HEK293 (cell line): ENCODE measurements at regions not wholly inside any gene's neighbourhood (a gene's known extent, or its start where the extent isn't known, plus 50 kb on each side); places are given as distances from the start of the nearest gene placed in this dataset.

Source experiments
- CTCF ChIA-PET: fragments of 350-600 bp; formaldehyde crosslinking; extraction: SDS; loops from one replicate; lab custom pipeline; 2021; ENCODE audit warnings: antibody characterized with exemption; lab: Yijun Ruan, JAX
- POLR2A ChIA-PET: fragments of 300-600 bp; formaldehyde crosslinking; extraction: SDS; loops from one replicate; lab custom pipeline; 2020; ENCODE audit warnings: antibody characterized with exemption, inconsistent platforms; lab: Yijun Ruan, JAX
- H3K27ac ChIP-seq: fragments of 200-500 bp; sonication (Bioruptor generic); 2 replicates; pipeline ENCODE4 v1.5.1; 2014; ENCODE audit warnings: low read depth, low read length, control low read depth, inconsistent platforms; ENCODE audit errors: extremely low read depth
- H3K36me3 ChIP-seq, 2 experiments: fragments of 200-500 bp in 1 of 2; sonication (Bioruptor generic) in 1 of 2; 1 replicate in 1 of 2; 2 replicates in 1 of 2; pipeline ENCODE4 v1.5.1; 2014 to 2017; ENCODE audit warnings: inconsistent platforms in 2 of 2, low read length in 2 of 2; ENCODE audit not compliant: control insufficient read depth in 2 of 2, insufficient read depth in 1 of 2
- H3K4me1 ChIP-seq: fragments of 200-500 bp; sonication (Bioruptor generic); 2 replicates; pipeline ENCODE4 v1.5.1; 2014; ENCODE audit warnings: mild to moderate bottlenecking, low read length, inconsistent platforms; ENCODE audit not compliant: control insufficient read depth, insufficient read depth
- H3K4me3 ChIP-seq: 2 replicates; pipeline ENCODE4 v1.5.1; 2011; ENCODE audit warnings: low read depth, mild to moderate bottlenecking, control low read depth, low read length, moderate library complexity
- H3K9me3 ChIP-seq: fragments of 200-500 bp; sonication (Bioruptor generic); 2 replicates; pipeline ENCODE4 v1.5.1; 2014; ENCODE audit warnings: low read depth, low read length, inconsistent platforms; ENCODE audit not compliant: control insufficient read depth, insufficient read depth
- GLI2 ChIP-seq: fragments of 450-650 bp; formaldehyde crosslinking; IDR thresholded peaks from 2 replicates; pipeline ENCODE4; 2017; ENCODE audit warnings: missing biosample characterization, missing genetic modification characterization, low read depth, borderline replicate concordance
- REPIN1 ChIP-seq: fragments of 450-650 bp; formaldehyde crosslinking; IDR thresholded peaks from 2 replicates; pipeline ENCODE4 v1.5.1; 2017; ENCODE audit warnings: missing biosample characterization, missing genetic modification characterization, low read depth
- SP7 ChIP-seq: fragments of 450-650 bp; formaldehyde crosslinking; IDR thresholded peaks from 2 replicates; pipeline ENCODE4 v1.5.1; 2016; ENCODE audit warnings: missing biosample characterization, missing genetic modification characterization
- ZBTB20 ChIP-seq: fragments of 450-650 bp; formaldehyde crosslinking; IDR thresholded peaks from 2 replicates; pipeline ENCODE4 v1.5.1; 2016; ENCODE audit warnings: missing biosample characterization, missing genetic modification characterization
- ZEB2 ChIP-seq: fragments of 450-650 bp; formaldehyde crosslinking; IDR thresholded peaks from 2 replicates; pipeline ENCODE4 v1.5.1; 2016; ENCODE audit warnings: missing biosample characterization, missing genetic modification characterization
- ZNF239 ChIP-seq: fragments of 450-650 bp; formaldehyde crosslinking; IDR thresholded peaks from 2 replicates; pipeline ENCODE4 v1.5.1; 2016; ENCODE audit warnings: missing biosample characterization, missing genetic modification characterization
- ZNF37A ChIP-seq: fragments of 450-650 bp; IDR thresholded peaks from 2 replicates; pipeline ENCODE4 v1.5.1; 2018; ENCODE audit warnings: missing biosample characterization, missing genetic modification characterization
- ZNF391 ChIP-seq: fragments of 450-650 bp; formaldehyde crosslinking; IDR thresholded peaks from 2 replicates; pipeline ENCODE4 v1.5.1; 2016; ENCODE audit warnings: low read depth, missing biosample characterization, missing genetic modification characterization, borderline replicate concordance
- ZNF423 ChIP-seq: fragments of 450-650 bp; formaldehyde crosslinking; IDR thresholded peaks from 2 replicates; pipeline ENCODE4 v1.5.1; 2016; ENCODE audit warnings: missing biosample characterization, missing genetic modification characterization
- ZNF433 ChIP-seq: fragments of 450-650 bp; formaldehyde crosslinking; IDR thresholded peaks from 2 replicates; pipeline ENCODE4 v1.5.1; 2016; ENCODE audit warnings: missing biosample characterization, missing genetic modification characterization, low read depth
- ZNF571 ChIP-seq: fragments of 450-650 bp; formaldehyde crosslinking; IDR thresholded peaks from 2 replicates; pipeline ENCODE4 v1.5.0; 2017; ENCODE audit warnings: missing biosample characterization, missing genetic modification characterization
- ZNF768 ChIP-seq: fragments of 450-650 bp; formaldehyde crosslinking; IDR thresholded peaks from 2 replicates; pipeline ENCODE4 v1.5.1; 2018; ENCODE audit warnings: missing biosample characterization, mild to moderate bottlenecking, missing genetic modification characterization
- ZNF777 ChIP-seq: fragments of 450-650 bp; formaldehyde crosslinking; IDR thresholded peaks from 2 replicates; pipeline ENCODE4 v1.5.1; 2017; ENCODE audit warnings: missing biosample characterization, missing genetic modification characterization, borderline replicate concordance
- ZNF785 ChIP-seq: fragments of 450-650 bp; formaldehyde crosslinking; IDR thresholded peaks from 2 replicates; pipeline ENCODE4 v1.5.1; 2016; ENCODE audit warnings: missing biosample characterization, missing genetic modification characterization
- TF ChIP-seq, protein P1 (sequence below): fragments of 450-650 bp; formaldehyde crosslinking; IDR thresholded peaks from 2 replicates; pipeline ENCODE4 v1.5.1; 2016; ENCODE audit warnings: missing biosample characterization, missing genetic modification characterization, borderline replicate concordance
- TF ChIP-seq, protein P2 (sequence below): fragments of 450-650 bp; formaldehyde crosslinking; IDR thresholded peaks from 2 replicates; pipeline ENCODE4 v1.5.1; 2016; ENCODE audit warnings: missing biosample characterization, missing genetic modification characterization

GRCh38 chr13:86378628-86379027, 579.4 kb upstream of the SLITRK6 start:
- POLR2A ChIA-PET: no interaction called here
- CTCF ChIA-PET: no interaction called here
- Histone ChIP-seq H3K36me3 (no peaks in the 10 kb centered on the region), H3K9me3 (no peaks in the 10 kb centered on the region), H3K4me3 (no peak overlapping the region), H3K27ac (no peak overlapping the region), H3K4me1 (no peaks in the 10 kb centered on the region)
- TF ChIP-seq ZNF423: no peak
- no peak for TF ChIP-seq ZEB2 (tag by site-specific recombination)
- no peak for TF ChIP-seq ZNF785 (tag by site-specific recombination)
- no peak for TF ChIP-seq ZNF433 (tag by site-specific recombination)
- no peak for TF ChIP-seq ZNF571 (tag by site-specific recombination)
- TF ChIP-seq ZNF37A (tag by site-specific recombination): no peak
- no peak for TF ChIP-seq SP7 (tag by site-specific recombination)
- TF ChIP-seq, protein P1, sequence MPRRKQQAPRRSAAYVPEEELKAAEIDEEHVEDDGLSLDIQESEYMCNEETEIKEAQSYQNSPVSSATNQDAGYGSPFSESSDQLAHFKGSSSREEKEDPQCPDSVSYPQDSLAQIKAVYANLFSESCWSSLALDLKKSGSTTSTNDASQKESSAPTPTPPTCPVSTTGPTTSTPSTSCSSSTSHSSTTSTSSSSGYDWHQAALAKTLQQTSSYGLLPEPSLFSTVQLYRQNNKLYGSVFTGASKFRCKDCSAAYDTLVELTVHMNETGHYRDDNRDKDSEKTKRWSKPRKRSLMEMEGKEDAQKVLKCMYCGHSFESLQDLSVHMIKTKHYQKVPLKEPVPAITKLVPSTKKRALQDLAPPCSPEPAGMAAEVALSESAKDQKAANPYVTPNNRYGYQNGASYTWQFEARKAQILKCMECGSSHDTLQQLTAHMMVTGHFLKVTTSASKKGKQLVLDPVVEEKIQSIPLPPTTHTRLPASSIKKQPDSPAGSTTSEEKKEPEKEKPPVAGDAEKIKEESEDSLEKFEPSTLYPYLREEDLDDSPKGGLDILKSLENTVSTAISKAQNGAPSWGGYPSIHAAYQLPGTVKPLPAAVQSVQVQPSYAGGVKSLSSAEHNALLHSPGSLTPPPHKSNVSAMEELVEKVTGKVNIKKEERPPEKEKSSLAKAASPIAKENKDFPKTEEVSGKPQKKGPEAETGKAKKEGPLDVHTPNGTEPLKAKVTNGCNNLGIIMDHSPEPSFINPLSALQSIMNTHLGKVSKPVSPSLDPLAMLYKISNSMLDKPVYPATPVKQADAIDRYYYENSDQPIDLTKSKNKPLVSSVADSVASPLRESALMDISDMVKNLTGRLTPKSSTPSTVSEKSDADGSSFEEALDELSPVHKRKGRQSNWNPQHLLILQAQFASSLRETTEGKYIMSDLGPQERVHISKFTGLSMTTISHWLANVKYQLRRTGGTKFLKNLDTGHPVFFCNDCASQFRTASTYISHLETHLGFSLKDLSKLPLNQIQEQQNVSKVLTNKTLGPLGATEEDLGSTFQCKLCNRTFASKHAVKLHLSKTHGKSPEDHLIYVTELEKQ (tag by site-specific recombination): no peak
- TF ChIP-seq, protein P2, sequence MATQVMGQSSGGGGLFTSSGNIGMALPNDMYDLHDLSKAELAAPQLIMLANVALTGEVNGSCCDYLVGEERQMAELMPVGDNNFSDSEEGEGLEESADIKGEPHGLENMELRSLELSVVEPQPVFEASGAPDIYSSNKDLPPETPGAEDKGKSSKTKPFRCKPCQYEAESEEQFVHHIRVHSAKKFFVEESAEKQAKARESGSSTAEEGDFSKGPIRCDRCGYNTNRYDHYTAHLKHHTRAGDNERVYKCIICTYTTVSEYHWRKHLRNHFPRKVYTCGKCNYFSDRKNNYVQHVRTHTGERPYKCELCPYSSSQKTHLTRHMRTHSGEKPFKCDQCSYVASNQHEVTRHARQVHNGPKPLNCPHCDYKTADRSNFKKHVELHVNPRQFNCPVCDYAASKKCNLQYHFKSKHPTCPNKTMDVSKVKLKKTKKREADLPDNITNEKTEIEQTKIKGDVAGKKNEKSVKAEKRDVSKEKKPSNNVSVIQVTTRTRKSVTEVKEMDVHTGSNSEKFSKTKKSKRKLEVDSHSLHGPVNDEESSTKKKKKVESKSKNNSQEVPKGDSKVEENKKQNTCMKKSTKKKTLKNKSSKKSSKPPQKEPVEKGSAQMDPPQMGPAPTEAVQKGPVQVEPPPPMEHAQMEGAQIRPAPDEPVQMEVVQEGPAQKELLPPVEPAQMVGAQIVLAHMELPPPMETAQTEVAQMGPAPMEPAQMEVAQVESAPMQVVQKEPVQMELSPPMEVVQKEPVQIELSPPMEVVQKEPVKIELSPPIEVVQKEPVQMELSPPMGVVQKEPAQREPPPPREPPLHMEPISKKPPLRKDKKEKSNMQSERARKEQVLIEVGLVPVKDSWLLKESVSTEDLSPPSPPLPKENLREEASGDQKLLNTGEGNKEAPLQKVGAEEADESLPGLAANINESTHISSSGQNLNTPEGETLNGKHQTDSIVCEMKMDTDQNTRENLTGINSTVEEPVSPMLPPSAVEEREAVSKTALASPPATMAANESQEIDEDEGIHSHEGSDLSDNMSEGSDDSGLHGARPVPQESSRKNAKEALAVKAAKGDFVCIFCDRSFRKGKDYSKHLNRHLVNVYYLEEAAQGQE (tag by site-specific recombination): no peak
- no peak for TF ChIP-seq ZNF239 (tag by site-specific recombination)

- ChIA-PET POLR2A (no interaction called here), CTCF (no interaction called here)
- Histone ChIP-seq H3K4me1 (no peaks in the 10 kb centered on the region), H3K27ac (no peak overlapping the region), H3K9me3 (no peaks in the 10 kb centered on the region), H3K4me3 (no peak overlapping the region), H3K36me3 (no peaks in the 10 kb centered on the region)
- no peak for TF ChIP-seq ZNF391 (tag by site-specific recombination)
- no peak for TF ChIP-seq ZBTB20 (tag by site-specific recombination)
- no peak for TF ChIP-seq ZNF768 (tag by site-specific recombination)
- TF ChIP-seq ZNF423: no peak
- no peak for TF ChIP-seq ZNF777 (tag by site-specific recombination)
- TF ChIP-seq REPIN1 (tag by site-specific recombination): no peak
Observed at GRCh38 chr13:86383151-86383550, 583.9 kb upstream of the SLITRK6 start.

DNA sequence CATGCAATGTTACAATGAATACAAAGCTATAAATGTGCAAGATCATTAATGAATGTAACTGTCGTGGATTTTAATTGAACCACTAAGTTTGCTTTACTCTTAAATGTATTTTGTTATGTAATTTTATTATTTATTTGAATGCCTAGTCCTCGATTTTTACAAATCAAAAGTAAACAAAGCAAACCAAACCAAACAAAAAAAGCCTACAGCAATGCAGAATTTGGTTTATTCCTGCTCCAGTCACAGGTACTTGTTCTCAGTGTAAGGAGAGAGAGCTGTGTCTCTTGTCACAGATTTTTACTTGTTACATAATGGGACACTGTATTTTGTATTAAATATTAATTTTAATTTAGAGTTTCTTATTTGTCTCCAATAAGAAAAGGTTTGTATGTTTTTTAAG, 584.3 kb upstream of the SLITRK6 start:
- TF ChIP-seq ZNF433 (tag by site-specific recombination) (no peak), GLI2 (tag by site-specific recombination) (no peak)
- H3K9me3 ChIP-seq: no peaks in the 10 kb centered on the region
- H3K27ac ChIP-seq: no peak overlapping the region
- no peaks in the 10 kb centered on the region for H3K36me3 ChIP-seq
- ChIA-PET CTCF (no interaction called here), POLR2A (no interaction called here)
- no peaks in the 10 kb centered on the region for H3K4me1 ChIP-seq
- H3K4me3 ChIP-seq: no peak overlapping the region
